ENCODE measurements at regions not wholly inside any gene's neighbourhood (a gene's known extent, or its start where the extent isn't known, plus 50 kb on each side); places are given as distances from the start of the nearest gene placed in this dataset.
A peak's percentile ranks its signal among the peaks of the same experiment; 100 is the strongest.

DNA sequence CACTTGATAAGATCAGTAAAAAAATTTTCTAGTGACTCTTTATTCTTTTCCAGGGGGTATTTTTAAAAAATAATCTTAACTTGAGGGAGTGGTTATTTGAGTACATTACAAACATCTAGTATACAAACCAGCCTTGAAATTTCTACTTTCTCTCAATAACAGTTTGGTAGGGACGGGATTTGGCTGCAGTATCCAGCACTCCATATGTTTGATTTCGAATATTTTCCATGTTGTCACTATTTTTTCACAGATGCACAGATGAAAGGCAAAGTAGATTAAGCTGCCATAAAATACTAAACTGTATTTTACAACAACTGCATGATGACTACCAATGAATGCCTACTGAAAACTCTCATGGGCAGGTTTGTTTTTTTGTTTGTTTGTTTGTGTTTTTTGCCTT is 225.0 kb downstream of the COX7B2 start:
- no peak for DNase-seq (ENCODE audit: low read depth in 2 of 3, low spot score in 2 of 3)

GRCh38 chr4:46676364-46676763 is 232.7 kb downstream of the COX7B2 start:
- DNase-seq (ENCODE audit: low read depth in 2 of 3, low spot score in 2 of 3): no peak

GRCh38 chr4:46674326-46674725 is 234.7 kb downstream of the COX7B2 start:
- no peak for DNase-seq (ENCODE audit: low read depth in 2 of 3, low spot score in 2 of 3)

- DNase-seq (ENCODE audit: low read depth in 2 of 3, low spot score in 2 of 3): no peak
Observed at GRCh38 chr4:46667790-46668189, 241.3 kb downstream of the COX7B2 start.

GRCh38 chr4:46656071-46656470 is 253.0 kb downstream of the COX7B2 start:
- DNase-seq (ENCODE audit: low read depth in 2 of 3, low spot score in 2 of 3): no peak

- no peak for DNase-seq (ENCODE audit: low read depth in 2 of 3, low spot score in 2 of 3)
Observed at GRCh38 chr4:46653842-46654241, 255.2 kb downstream of the COX7B2 start.

DNA sequence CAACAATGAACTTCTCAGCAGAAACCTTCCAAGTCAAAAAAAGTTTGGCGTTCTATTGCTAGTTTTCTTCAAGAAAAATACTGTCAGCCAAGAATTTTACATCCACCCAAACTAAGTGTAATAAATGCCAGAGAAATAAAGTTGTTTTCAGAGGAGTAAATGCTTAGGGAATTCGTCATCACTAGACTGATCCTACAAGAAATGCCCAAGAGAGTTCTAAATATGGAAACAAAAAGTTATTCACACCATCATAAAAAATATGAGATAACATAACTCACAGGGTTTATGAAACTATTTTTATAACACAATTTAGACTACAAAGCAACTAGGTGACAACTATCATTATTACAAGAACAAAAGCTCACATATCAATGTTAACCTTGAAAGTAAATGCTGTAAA is 259.5 kb upstream of the GABRA2 start:
- DNase-seq (ENCODE audit: low read depth in 2 of 3, low spot score in 2 of 3): no peak

DNA sequence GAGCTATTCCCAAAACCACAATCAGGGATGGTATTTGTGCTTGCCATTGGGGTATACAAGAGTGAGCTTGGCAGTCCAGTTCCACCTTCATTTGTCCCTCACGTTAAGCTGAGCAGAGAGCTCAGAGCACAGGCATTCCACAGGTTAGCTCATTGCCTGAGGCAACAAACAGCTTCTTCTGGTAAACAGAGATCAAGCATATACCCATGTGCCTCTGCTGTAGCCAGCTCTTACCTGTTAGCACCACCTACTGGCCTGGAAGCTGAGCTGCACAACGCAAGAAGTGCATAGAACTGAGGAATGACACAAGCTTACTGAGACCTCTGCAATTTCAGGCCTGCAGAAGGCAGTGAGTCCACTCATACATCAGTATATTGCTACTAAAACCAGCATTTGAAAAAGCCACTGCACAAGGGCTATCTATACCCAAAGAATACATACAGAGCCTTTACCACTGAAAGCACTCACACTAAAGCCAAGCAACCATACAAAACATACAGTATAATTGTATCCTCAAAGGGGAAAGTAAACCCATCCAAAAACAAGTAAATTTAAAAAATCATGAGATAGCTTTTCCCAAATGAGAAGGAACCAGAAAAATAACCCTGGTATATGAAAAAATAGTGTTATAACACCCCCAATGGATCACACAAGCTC is 258.3 kb upstream of the GABRA2 start:
- peak in 1 of 3 donors; percentile 0 for DNase-seq (ENCODE audit: low read depth in 2 of 3, low spot score in 2 of 3)

DNA sequence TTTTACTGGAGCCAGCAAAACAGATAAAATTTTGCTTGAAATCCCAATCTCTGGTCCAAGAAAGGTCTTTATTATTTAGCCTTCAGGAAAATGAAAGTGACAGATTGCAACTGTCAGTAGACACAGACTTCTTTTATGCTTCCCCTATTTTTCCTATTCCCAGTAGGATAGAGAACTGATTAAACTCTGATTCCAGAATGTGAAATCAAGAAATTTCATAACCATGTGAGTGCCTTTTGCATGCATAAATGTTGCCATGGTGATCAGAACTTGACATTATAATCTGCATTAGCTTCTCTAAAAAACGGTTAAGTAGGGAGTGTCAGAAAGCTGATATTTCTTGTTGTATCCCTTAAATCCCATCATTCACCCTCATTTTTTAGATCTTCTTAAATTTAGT is 255.2 kb upstream of the GABRA2 start:
- no peak for DNase-seq (ENCODE audit: low read depth in 2 of 3, low spot score in 2 of 3)
